CD14-positive monocyte (primary cell): ENCODE measurements at regions not wholly inside any gene's neighbourhood (a gene's known extent, or its start where the extent isn't known, plus 50 kb on each side); places are given as distances from the start of the nearest gene placed in this dataset.

ENCODE experiments used
- DNase-seq, 3 donors: peaks; one replicate each; pipeline ENCODE4 v3.0.0-alpha.2; 2011 to 2022
- H2AFZ ChIP-seq: 2 replicates; pipeline ENCODE4 v1.6.0; 2012; ENCODE audit warnings: mild to moderate bottlenecking, low read depth, low read length, inconsistent platforms; ENCODE audit not compliant: insufficient read depth, poor library complexity, severe bottlenecking
- H3K27ac ChIP-seq, 2 donors: 1 replicate in 1 of 2; 2 replicates in 1 of 2; pipeline ENCODE4 v1.5.1; 2012 to 2013; ENCODE audit warnings: low read length in 2 of 2, control low read depth in 1 of 2, inconsistent platforms in 1 of 2, low read depth in 1 of 2, mild to moderate bottlenecking in 1 of 2
- H3K27me3 ChIP-seq, 2 donors: one replicate each; pipeline versions ENCODE4 v1.6.0 to v1.6.1; 2011 to 2013; ENCODE audit warnings: low read length in 2 of 2; ENCODE audit not compliant: control insufficient read depth in 2 of 2, insufficient read depth in 2 of 2
- H3K36me3 ChIP-seq, 2 donors: replicated peaks in 1 of 2; 1 replicate in 1 of 2; 2 replicates in 1 of 2; pipeline versions ENCODE4 v1.5.1 to v1.6.1; 2012 to 2013; ENCODE audit warnings: low read length in 2 of 2, control low read depth in 1 of 2, inconsistent platforms in 1 of 2, mild to moderate bottlenecking in 1 of 2; ENCODE audit not compliant: insufficient read depth in 2 of 2, control insufficient read depth in 1 of 2
- H3K4me1 ChIP-seq, 2 donors: 1 replicate in 1 of 2; 2 replicates in 1 of 2; pipeline versions ENCODE4 v1.5.1 to v1.6.1; 2012 to 2013; ENCODE audit warnings: low read length in 2 of 2, control low read depth in 1 of 2, inconsistent platforms in 1 of 2, mild to moderate bottlenecking in 1 of 2, moderate library complexity in 1 of 2; ENCODE audit not compliant: insufficient read depth in 2 of 2, control insufficient read depth in 1 of 2
- H3K4me2 ChIP-seq: replicated peaks from 2 replicates; pipeline ENCODE3; 2012; ENCODE audit warnings: low read length, moderate library complexity, mild to moderate bottlenecking; ENCODE audit not compliant: poor library complexity, severe bottlenecking; ENCODE audit errors: extremely low read depth
- H3K4me3 ChIP-seq, 3 experiments: fragments of 200-600 bp in 1 of 3; sonication (generic) in 1 of 3; replicated peaks in 1 of 3; 1 replicate in 2 of 3; 2 replicates in 1 of 3; pipeline ENCODE4 v1.5.1; 2011 to 2013; ENCODE audit warnings: low read length in 3 of 3, mild to moderate bottlenecking in 3 of 3, control low read depth in 2 of 3, low read depth in 2 of 3, inconsistent platforms in 1 of 3, moderate library complexity in 1 of 3
- H3K79me2 ChIP-seq: 2 replicates; pipeline ENCODE4 v1.6.0; 2012; ENCODE audit warnings: mild to moderate bottlenecking, control low read depth, inconsistent platforms, low read length, moderate library complexity; ENCODE audit not compliant: insufficient read depth
- H3K9ac ChIP-seq: 2 replicates; pipeline ENCODE4 v1.6.0; 2017; ENCODE audit warnings: low read length, mild to moderate bottlenecking; ENCODE audit not compliant: insufficient read depth, poor library complexity, severe bottlenecking
- H3K9me3 ChIP-seq, 2 donors: replicated peaks in 1 of 2; 1 replicate in 1 of 2; 2 replicates in 1 of 2; pipeline versions ENCODE4 v1.5.1 to v1.6.1; 2012 to 2013; ENCODE audit warnings: low read length in 2 of 2, control low read depth in 1 of 2; ENCODE audit not compliant: control insufficient read depth in 1 of 2, insufficient read depth in 1 of 2
- H4K20me1 ChIP-seq: 2 replicates; pipeline ENCODE4 v1.6.0; 2012; ENCODE audit warnings: mild to moderate bottlenecking, low read length, control low read depth, moderate library complexity; ENCODE audit not compliant: insufficient read depth
- H3K27ac Mint-ChIP-seq, 7 donors: one replicate each; pipeline ENCODE4 v1.8.0; 2020; ENCODE audit warnings: mild to moderate bottlenecking in 7 of 7, mixed read lengths in 7 of 7, moderate library complexity in 6 of 7, inconsistent platforms in 2 of 7
- H3K27me3 Mint-ChIP-seq, 3 donors: one replicate each; pipeline ENCODE4 v1.8.0; 2021 to 2022; ENCODE audit warnings: low read depth in 3 of 3, mild to moderate bottlenecking in 3 of 3, mixed read lengths in 3 of 3, moderate library complexity in 3 of 3, inconsistent platforms in 1 of 3
- H3K36me3 Mint-ChIP-seq, 2 donors: one replicate each; pipeline ENCODE4 v1.8.0; 2020; ENCODE audit warnings: mixed read lengths in 2 of 2, inconsistent platforms in 1 of 2, mild to moderate bottlenecking in 1 of 2
- H3K4me1 Mint-ChIP-seq: one replicate; pipeline ENCODE4 v1.8.0; 2020; ENCODE audit warnings: mild to moderate bottlenecking, mixed read lengths
- H3K4me3 Mint-ChIP-seq, 2 donors: one replicate each; pipeline ENCODE4 v1.8.0; 2020; ENCODE audit warnings: mild to moderate bottlenecking in 2 of 2, mixed read lengths in 2 of 2, moderate library complexity in 1 of 2
- H3K9me3 Mint-ChIP-seq, 7 donors: one replicate each; pipeline ENCODE4 v1.8.0; 2020 to 2022; ENCODE audit warnings: mixed read lengths in 7 of 7, mild to moderate bottlenecking in 6 of 7, moderate library complexity in 6 of 7, inconsistent platforms in 2 of 7
- WGBS: methylation state at CpG from one replicate; pipeline ENCODE4 v1.1.5; 2013; ENCODE audit warnings: missing lambda C conversion rate; ENCODE audit not compliant: insufficient coverage; 5-methylcytosine and 5-hydroxymethylcytosine counted together
- intact Hi-C, 2 donors: fragments of 100-400 bp; cut with micrococcal nuclease; formaldehyde crosslinking; loops; one replicate each; pipeline versions ENCODE4 v1.15.0 to v1.15.1; 2023
- TF ChIP-seq, protein P1 (sequence below): fragments of 200-600 bp; IDR thresholded peaks from one replicate; pipeline ENCODE4 v1.8.0; 2022; ENCODE audit warnings: antibody characterized with exemption, mild to moderate bottlenecking

DNA sequence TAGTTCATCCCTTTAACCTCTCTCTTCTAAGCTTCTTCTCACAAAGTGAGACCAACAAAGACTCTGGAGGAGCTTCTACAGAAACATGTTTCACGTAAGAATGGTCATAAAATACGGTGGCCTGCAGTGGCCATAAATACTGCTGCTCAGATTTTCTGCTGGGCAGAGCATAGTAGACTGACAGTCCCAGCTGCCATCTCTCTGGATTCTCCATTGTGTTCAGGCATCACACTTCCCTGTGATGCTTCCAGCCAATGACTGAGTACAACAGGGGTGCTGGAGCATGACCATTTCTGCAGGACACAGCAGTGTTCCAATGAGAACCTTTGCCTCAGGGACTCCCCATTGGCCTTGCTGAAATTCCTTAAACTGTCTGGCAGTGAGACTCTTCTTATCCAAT is 392.6 kb downstream of the MMUT start:
- Histone ChIP-seq H3K27me3 (no peaks in the 10 kb centered on the region), H3K9me3 (peaks cover 6 to 7% of the 10 kb centered on the region in 2 donors), H3K4me2 (no peak overlapping the region), H3K36me3 (no peaks in the 10 kb centered on the region), H3K4me3 (no peak overlapping the region), H3K9ac (no peak overlapping the region), H3K27ac (no peak overlapping the region), H2AFZ (no peak overlapping the region), H4K20me1 (no peaks in the 10 kb centered on the region), H3K4me1 (no peaks in the 10 kb centered on the region), H3K79me2 (no peaks in the 10 kb centered on the region)
- no peak overlapping the region for H3K4me3 Mint-ChIP-seq
- intact Hi-C loops, result no loop called here
- H3K27ac Mint-ChIP-seq, result no peak overlapping the region
- WGBS, result 98% methylated on average over 2 of the region's 2 CpGs
- TF ChIP-seq, protein P1, sequence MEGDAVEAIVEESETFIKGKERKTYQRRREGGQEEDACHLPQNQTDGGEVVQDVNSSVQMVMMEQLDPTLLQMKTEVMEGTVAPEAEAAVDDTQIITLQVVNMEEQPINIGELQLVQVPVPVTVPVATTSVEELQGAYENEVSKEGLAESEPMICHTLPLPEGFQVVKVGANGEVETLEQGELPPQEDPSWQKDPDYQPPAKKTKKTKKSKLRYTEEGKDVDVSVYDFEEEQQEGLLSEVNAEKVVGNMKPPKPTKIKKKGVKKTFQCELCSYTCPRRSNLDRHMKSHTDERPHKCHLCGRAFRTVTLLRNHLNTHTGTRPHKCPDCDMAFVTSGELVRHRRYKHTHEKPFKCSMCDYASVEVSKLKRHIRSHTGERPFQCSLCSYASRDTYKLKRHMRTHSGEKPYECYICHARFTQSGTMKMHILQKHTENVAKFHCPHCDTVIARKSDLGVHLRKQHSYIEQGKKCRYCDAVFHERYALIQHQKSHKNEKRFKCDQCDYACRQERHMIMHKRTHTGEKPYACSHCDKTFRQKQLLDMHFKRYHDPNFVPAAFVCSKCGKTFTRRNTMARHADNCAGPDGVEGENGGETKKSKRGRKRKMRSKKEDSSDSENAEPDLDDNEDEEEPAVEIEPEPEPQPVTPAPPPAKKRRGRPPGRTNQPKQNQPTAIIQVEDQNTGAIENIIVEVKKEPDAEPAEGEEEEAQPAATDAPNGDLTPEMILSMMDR, result no peak
- peaks cover 2 to 26% (median 4%) of the 10 kb centered on the region in 7 donors for H3K9me3 Mint-ChIP-seq
- DNase-seq, result no peak
- no peaks in the 10 kb centered on the region for H3K27me3 Mint-ChIP-seq
- H3K36me3 Mint-ChIP-seq, result no peaks in the 10 kb centered on the region
- no peaks in the 10 kb centered on the region for H3K4me1 Mint-ChIP-seq

DNA sequence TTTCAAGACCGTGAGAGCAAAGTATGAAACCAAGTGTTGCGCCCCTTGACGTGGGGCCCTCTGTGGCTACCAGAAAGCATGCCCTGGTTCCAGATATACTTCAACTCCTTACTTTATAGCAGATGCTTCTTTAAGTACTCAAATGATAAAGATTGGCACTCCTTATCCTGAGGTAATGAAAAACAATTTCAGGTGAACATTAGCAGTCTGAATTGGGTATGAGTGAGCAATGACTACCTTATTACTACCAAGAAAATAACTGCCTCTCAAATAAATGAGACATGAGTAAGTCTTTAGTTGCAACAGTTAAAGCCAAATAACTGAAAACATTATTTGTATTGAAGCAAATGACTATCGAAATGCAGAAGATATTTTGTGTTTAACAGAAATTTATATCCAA is 408.7 kb downstream of the MMUT start:
- no peaks in the 10 kb centered on the region for H3K79me2 ChIP-seq
- H3K9ac ChIP-seq, result no peak overlapping the region
- Mint-ChIP-seq H3K27me3 (no peaks in the 10 kb centered on the region), H3K27ac (no peak overlapping the region), H3K4me3 (no peak overlapping the region), H3K36me3 (no peaks in the 10 kb centered on the region), H3K4me1 (no peaks in the 10 kb centered on the region), H3K9me3 (peaks cover 2 to 17% (median 9%) of the 10 kb centered on the region in 7 donors)
- no peak overlapping the region for H3K4me2 ChIP-seq
- intact Hi-C loops, result no loop called here
- H3K36me3 ChIP-seq, result no peaks in the 10 kb centered on the region
- H2AFZ ChIP-seq, result no peak overlapping the region
- H3K27ac ChIP-seq, result no peak overlapping the region
- no peak overlapping the region for H3K4me3 ChIP-seq
- 100% methylated on average over 1 of the region's 4 CpGs for WGBS
- no peaks in the 10 kb centered on the region for H3K4me1 ChIP-seq
- H4K20me1 ChIP-seq, result no peaks in the 10 kb centered on the region
- TF ChIP-seq, protein P1, result no peak
- H3K9me3 ChIP-seq, result peaks cover 0 to 13% of the 10 kb centered on the region in 2 donors
- DNase-seq, result no peak
- H3K27me3 ChIP-seq, result no peaks in the 10 kb centered on the region
